GM19467 (cell line): ENCODE measurements at regions not wholly inside any gene's neighbourhood (a gene's known extent, or its start where the extent isn't known, plus 50 kb on each side); places are given as distances from the start of the nearest gene placed in this dataset.
"Not testable (repeated sequence)": the region's sequence is repeated elsewhere in the genome, so short reads cannot be mapped to it uniquely, and the experiment has no call there.

Source experiments
- ATAC-seq: cut with Tn5 transposase; IDR thresholded peaks from one replicate; pipeline ENCODE4 v1.9.1; 2021; ENCODE audit warnings: mild to moderate bottlenecking, moderate library complexity; ENCODE audit not compliant: unreplicated experiment

DNA sequence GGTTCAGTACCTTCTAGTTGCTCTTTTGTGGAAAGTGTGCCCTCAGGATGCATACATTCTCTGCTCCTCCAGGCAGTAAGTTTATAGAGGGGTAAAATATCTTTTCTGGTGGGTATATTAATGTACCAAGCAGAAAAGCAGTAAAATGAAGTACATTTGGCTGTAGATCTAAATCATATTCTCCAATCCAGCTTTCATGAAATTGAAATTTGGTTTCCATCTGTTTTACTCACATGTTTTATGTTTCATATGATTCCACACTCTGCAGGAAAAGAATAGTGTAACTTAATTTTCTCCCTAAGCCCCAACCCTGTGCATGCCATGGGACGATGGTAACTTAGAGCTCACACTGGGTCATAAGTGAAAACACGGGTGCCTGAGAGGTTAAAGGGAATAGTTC, 172.3 kb downstream of the AKAIN1 start:
- ATAC-seq, result no peak

DNA sequence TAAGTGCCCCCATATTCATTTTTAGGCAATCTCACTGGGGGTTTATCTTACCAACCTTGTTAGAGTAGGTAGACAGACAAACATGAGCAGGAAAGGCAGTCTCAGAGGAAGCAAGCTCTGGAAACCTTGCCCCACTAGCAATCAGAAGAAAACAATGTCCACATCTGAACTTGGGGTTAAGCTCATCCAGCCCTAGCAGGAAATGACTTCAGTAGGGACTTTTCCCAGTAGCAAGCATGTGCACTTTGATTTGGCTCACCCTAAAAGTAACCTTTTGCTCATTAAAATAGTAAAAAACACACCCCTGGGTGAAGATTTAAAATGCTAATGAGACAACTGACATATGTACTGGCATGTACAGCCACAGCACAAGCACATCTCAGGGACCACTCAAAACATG, 175.5 kb downstream of the AKAIN1 start:
- ATAC-seq, result no peak

DNA sequence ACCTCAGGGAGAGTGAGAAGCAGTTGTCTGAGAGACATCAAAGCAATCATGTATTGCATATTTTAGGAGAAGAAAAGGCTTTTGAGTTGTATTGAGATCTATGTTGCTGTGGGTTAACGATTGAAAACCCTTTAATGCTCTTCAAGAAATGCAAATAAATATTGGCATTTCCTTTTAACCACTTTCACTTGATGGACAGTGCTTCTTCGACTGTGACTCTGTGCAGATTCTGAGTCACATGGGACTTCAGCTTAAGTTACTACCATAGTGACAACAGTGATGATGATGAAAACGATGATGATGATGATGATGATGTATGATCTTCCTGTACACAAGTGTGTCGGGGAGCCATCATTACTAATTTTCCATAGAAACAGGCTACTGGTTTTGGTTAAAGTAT, 181.8 kb downstream of the AKAIN1 start:
- ATAC-seq, result no peak

DNA sequence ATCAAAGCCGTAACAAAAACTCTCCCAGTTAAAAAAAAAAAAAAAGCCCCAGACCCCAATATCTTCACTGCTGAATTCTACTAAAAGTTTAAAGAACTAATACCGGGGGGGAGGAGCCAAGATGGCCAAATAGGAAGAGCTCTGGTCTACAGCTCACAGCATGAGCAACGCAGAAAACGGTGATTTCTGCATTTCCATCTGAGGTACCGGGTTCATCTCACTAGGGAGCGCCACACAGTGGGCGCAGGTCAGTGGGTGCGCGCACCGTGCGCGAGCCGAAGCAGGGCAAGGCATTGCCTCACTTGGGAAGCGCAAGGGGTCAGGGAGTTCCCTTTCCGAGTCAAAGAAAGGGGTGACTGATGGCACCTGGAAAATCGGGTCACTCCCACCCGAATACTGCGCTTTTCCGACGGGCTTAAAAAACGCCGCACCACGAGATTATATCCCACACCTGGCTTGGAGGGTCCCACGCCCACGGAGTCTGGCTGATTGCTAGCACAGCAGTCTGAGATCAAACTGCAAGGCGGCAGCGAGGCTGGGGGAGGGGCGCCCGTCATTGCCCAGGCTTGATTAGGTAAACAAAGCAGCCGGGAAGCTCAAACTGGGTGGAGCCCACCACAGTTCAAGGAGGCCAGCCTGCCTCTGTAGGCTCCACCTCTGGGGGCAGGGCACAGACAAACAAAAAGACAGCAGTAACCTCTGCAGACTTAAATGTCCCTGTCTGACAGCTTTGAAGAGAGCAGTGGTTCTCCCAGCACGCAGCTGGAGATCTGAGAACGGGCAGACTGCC, 192.8 kb downstream of the AKAIN1 start:
- not testable (repeated sequence) for ATAC-seq

DNA sequence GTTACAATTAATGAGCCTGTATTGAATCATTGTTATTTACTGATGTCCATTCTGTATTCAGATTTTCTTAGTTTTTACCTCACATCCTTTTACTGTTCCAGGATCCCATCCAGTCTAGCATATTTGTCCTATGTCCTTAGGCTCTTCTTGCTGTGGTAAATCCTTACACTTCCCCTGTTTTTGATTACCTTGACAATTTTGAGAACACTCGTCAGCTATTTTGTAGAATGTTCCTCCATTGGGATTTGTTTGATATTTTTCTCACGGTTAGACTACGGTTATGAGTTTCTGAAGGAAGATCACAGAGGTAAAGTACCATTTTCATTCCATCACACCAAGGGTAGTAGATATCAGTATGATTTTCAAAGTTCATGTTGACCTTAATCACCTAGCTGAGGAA, 202.3 kb downstream of the AKAIN1 start:
- ATAC-seq, result no peak

DNA sequence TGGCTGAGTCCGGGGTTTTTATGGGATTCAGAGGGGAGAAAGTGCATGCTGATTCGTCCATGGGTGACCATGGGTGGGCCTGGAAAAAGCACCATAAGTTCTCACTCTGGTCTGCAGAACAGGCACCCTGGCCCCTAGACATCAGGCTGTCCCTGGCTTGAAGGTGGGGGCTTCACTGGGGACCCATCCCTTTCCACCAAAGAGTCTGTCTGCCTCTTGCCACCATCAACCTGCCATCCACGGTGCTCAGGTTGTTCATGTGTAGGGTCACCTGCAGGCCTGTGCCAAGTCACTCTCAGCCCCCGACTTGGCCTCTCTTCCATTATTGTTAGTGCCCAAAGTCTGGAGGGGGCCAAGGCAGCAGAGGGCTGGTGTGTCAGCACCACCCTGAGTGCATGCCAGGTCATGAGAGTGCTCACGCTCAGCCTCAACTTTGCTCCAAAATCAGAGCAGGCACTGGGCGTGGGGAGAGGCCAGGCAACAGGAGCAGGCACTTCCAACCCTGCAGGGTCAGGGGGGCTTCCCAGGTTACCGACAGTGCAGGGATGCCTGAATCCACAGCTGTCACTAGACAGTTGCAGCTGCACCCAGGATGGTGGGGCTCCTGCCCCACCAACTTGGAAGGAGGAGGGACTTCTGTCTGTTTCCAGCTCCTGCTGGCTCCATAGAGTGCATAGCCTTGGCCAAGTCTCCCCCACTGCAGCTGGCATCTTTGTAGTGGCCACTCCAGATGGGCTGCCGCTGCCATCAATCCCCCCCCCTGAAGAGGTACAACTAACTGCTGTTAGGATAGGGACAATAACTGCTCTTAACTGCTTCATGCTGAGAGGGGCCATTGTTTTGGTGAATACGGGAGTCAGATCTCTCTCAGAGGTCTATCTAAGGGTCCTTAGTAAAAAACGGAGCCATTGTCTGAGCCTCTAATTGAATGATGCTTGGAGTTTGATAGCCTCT, 209.3 kb downstream of the AKAIN1 start:
- ATAC-seq, result no peak

DNA sequence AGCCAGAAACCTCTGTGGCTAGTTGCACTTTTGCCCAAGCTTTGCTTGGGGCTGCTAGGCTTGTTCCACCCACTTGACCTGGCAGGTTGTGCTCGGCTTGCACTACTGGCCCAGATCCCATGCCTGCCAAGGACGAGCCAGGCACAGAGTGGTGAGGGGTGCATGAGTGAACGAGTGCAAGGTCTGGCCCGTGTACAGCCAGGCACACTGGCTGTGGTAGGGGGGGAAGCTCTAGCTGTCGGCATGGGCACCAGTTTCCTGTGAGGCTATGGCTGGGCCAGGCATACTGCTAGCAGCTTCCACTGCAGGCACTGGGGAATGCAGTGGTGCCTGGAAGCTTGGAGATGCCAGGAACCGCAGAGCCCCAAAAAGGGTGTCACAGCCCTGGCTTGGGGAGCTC, 210.4 kb downstream of the AKAIN1 start:
- ATAC-seq, result no peak

DNA sequence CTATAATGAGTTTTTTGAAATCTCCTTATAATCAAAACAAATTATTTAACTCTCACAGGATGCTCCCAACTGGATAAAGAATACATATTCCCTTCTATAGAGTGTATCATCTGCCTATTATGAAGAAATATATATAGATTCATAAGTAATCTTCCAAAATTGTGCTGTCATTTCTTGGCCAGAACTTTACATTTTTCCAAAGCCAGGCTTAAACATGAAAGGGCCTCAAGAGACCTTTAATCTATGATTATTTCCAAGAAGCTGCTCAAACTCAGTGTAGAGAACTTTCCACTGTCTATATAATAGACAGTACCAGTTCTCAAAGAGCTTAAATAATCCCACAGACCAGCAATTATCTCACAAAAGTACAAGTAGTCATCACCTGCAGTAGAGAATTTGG, 211.0 kb downstream of the AKAIN1 start:
- no peak for ATAC-seq

DNA sequence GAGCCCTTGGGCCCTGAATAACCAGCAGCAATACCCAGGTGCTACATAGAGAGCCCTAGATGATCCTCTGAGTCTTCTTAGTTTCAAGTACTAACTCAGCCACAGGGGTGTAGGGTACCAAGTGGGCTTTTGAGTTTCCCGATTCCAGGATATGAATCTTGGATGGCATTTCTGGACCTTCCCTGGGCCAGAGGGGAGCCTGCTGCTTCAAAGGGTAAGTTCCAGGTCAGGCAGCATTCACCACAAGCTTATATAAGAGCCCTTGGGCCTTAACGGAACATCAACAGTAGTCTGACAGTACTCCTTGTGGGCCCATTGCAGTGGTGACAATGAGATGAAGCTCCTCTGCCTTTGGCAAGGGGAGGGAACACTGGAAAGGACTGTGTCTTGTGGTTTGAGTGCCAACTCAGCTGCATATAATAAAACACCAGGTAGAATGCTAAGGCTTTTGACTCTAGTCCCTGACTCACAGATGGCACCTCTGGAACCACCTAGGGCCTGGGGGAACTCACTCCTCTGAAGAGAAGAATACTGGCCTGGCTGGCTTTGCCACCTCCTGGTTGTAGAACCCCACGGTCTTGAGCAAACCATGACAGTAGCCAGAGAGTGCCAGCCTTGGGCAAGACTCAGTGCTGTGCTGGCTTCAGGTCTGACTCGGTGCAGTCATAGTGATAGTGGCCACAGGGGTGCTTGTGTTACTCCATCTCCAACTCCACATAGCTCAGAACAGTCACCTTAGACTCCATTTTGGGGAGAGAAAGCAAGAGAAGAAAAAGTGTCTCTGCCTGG, 235.7 kb downstream of the AKAIN1 start:
- ATAC-seq, result no peak

DNA sequence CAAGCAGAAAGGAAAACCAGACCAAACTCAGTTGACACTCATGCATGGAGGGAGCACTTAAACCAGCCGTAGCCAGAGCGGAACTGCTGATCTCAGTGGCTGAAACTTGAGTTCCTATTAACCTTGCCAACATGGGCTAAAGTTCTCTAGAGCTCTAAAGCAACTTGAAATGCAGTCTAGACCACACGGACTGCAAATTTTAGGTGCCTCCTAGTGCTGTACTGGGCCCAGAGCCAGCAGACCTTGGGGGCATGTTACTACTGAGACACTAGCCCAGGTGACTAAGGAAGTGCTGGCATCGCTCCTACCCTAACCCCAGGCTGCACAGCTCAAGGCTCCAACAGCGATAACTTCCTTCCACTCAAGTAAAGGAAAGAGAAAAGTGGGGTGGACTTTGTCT, 236.5 kb downstream of the AKAIN1 start:
- no peak for ATAC-seq

DNA sequence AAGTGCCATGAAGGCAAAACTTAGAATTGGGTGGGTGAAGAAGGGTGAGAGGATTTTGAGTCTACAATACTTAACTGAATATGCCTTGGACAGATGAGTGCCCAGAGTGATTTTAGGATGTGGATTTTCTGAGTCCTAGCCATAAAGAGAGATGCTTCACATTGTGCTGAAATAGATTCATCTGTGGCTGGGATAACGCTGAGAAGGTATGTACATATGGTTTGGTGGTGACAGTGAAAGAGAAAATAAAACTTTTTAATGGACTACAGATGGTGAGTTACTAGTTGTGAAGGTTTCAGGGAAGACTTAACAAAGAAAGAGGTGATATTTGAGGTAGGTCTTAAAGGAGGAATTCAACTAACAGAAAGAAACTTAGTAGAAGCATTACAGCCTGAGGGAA, 265.8 kb downstream of the AKAIN1 start:
- ATAC-seq, result no peak

DNA sequence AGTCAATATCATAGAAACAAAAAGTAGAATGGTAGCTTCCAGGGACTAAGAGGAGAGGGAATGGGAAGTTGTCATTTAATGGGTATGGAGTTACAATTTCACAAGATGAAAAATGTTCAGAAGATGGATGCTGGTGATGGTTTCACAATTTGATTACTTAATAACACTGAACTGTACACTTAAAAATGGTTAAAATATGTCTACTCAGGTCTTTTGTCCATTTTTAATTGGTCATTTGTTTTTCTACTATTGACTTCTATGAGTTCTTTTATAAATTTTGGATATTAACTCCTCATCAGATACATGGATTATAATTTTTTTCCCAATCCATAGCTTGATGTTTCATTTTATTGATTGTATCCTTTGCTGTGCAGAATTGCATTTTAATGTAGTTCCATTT, 275.5 kb downstream of the AKAIN1 start:
- no peak for ATAC-seq

DNA sequence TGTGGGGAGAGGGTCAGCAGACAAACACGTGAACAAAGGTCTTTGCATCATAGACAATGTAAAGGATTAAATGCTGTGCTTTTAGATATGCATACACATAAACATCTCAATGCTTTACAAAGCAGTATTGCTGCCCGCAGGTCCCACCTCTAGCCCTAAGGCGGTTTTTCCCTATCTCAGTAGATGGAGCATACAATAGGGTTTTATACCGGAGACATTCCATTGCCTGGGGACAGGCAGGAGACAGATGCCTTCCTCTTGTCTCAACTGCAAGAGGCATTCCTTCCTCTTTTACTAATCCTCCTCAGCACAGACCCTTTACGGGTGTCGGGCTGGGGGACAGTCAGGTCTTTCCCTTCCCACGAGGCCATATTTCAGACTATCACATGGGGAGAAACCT, 279.5 kb downstream of the AKAIN1 start:
- not testable (repeated sequence) for ATAC-seq

DNA sequence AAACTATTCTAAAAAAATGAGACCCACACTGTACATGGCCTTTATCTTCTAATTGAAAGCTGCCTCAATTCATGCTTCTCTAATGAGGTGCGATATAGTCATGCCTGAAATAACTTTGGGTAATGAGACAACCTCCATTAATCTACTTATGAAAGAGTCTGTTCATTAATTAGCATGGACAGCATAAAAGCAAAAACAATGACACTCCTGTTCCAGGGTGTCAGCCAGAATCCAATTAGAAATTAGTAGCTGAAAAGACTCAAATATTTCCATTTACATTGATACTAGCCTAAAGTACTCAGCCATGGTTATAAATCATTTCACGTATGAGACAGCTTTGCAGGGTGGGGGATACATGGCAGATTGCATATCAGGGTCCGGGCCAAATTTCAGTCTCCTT, 288.7 kb downstream of the AKAIN1 start:
- no peak for ATAC-seq

DNA sequence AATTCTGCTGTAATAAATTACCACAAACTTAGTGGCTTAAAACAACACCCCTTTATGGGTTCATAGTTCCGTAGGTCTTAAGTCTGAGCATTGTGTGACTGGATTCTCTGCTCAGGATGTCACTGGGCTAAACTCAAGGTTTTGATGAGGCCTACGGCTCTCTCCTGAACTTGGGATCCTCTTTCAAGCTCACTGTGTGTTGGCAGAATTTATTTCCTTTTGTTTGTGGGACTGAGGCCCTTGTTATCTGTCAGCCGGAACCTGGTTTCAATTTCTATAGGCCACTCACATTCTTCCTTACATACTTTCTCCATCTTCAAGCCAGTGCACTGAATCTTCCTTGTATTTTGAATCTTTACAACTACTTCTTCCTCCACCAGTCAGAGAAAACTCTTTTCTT, 290.2 kb downstream of the AKAIN1 start:
- ATAC-seq, result no peak

DNA sequence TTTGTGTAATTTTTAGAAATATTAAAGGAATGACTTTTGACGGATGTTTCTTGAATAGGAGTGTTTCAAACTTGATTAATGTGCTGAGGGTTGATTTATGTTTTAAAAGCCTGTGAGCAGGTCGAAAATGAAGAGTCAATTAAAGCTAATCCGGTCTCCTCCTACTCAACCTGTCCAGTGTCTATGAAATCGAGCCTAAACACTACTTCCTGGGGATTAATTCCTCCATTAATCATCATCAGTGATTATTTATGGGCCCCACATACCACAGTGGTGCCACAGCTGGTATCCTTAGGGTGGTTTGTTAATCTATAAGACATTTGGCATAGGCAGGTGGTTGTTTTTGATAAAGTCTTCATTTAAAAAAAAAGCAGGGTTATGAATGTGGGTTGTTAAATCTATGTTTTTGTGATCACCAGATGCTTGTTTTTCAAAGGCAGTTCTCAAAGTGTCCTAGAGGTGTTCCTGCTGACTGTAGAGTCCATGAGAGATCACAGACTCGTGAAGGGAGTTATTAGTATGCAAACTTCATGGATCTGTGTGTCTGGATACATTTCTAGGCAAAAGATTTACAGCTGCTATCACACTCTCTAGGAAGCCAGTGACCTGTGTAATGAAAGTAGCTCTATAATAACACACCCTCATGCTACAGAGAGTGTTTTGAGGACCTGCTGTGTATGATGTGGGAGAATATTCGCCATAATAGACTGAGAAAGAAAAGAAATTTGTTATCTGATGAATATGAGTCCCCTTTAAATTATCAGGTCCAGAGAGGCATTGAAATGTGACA, 308.6 kb downstream of the AKAIN1 start:
- ATAC-seq, result no peak

DNA sequence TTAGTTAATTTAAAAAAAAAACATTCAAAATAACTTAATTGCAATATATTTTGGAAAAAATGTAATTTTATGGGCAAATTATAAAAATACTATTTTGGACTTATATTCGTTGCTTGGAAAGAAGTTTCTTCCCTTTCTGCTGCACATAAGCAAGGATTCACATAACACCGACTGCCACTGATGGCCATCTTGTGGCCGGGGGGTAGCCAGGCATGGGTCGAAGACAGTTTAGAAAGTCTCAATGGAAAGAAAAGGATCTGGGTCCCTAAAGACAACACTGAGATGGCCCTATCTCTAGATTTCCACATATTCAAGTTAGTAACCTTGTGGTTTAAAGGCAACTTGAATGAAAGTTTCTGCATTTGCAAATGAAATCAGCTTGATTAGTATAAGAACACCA, 318.6 kb downstream of the AKAIN1 start:
- no peak for ATAC-seq

DNA sequence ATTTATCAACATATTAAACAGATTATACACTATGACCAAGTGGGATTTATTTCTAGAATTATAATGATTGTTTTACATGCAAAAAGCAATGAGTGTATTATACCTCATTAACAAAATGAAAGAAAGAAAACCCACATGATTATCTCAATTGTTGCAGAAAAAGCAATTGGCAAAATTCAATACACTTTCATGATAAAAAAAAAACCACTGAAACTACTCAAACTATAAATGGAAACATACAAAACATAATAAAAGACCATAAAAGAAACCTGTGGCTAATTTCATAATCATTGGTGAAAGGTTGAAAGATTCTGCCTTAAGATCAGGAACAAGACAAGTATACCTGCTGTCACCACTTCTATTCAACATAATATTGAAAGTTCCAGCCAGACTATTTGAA, 325.9 kb downstream of the AKAIN1 start:
- no peak for ATAC-seq

DNA sequence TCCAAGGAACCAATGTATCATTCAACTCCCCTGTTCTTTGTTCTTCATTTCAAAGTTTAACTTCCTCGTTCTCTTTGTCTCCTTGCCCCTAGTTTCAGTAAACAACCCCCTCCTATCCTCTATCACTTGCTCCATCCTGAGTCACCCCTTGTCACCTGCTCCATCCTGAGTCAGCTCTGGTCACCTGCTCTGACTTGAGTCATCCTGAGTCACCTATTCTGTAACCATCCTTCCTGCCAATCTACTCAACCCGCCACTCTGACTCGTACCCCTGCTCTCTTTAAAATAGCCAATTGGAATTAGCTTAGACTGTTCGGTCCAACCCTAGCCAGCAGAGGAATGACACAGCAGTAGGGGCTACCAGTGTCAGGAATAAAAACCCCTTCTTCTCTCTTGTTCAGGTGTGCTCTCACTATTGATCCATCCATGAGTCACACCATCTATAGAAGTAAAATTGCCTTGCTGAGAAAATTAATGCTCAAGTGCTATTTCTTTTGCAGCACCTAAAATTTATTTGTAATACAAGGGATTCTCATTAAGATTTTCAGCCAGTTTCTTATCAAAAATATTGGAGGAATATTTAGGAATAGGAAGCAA, 326.8 kb downstream of the AKAIN1 start:
- ATAC-seq, result no peak

DNA sequence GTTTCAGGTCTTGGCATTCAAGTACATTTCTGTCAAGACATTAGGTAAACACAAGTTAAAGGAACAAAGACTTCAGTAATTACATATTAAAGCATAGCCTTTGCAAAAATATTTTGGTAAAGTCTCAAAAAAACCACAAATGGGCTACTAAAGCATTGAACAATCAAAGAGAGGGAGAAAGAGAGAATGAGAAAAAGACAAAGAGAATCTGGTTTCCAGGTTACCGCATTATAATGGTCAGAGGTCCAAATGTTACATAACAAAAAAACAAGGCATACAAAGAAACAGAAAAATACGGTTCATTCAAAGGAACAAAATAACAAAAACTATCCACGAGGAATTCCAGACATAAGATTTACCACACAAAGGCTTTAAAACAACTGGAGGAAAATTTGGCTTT, 327.9 kb downstream of the AKAIN1 start:
- ATAC-seq, result no peak
